NCI-H1436 treated with DMSO at 0.1 percent for 48 hours (cell line): ENCODE measurements at regions not wholly inside any gene's neighbourhood (a gene's known extent, or its start where the extent isn't known, plus 50 kb on each side); places are given as distances from the start of the nearest gene placed in this dataset.
"Not testable (repeated sequence)": the region's sequence is repeated elsewhere in the genome, so short reads cannot be mapped to it uniquely, and the experiment has no call there.

Experiments used
- DNase-seq: peaks from one replicate; lab custom pipeline; 2025; lab: John Stamatoyannopoulos, UW

DNA sequence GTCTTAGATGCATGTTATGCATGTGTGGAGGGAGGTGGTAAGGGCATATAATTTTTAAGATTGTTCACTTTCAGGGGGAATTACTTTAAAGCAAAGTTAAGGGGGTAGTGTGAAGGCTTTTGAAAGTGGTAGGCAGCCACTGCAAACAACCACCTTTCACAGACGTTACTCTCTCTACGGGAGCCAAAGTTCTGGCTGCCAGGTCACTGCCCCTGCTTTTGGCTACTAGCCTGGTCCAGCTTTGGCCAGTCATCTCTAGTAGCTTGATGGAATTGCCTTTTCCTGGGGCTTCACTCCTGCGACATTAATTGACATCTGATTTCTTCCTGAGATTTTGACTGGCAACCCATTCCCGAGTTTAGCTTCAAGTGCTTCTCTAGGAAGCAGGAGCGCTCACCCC is 397.5 kb downstream of the CDH11 start:
- no peak for DNase-seq

DNA sequence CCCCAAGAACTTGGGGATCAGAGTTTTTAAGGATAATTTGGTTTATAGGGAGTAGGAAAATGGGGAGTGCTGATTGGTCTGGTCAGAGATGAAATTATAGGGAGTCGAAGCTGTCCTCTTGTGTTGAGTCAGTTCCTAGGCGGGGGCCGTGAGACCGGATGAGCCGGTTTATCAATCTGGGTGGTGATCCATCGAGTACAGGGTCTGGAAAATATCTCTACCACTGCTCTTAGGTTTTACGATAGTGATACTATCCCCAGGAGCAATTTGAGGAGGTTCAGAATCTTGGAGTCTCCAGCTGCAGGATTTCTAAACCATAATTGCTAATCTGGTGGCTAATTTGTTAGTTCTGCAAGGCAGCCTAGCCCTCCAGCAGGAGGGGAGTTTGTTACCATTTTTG is 403.4 kb downstream of the CDH11 start:
- DNase-seq, result no peak

DNA sequence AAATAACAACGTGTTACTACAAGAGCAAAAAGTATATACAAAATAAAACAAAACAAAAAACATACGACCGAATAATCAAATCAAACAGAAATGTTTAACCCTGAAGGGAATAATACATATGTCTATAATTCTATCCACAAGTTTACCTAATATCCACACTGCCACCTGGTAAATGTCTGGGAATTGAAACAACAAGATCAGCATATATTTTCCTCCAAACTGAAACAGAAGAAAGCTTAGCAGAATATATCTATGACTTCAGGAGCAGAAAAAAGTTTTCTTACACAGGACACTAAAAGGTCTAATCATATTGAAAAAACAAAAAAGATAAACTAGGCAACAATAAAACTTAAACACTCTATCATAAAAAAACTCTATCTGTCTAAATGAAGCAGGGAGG is 404.0 kb downstream of the CDH11 start:
- no peak for DNase-seq

GRCh38 chr16:64715624-64716023 is 406.2 kb downstream of the CDH11 start:
- DNase-seq, result no peak

DNA sequence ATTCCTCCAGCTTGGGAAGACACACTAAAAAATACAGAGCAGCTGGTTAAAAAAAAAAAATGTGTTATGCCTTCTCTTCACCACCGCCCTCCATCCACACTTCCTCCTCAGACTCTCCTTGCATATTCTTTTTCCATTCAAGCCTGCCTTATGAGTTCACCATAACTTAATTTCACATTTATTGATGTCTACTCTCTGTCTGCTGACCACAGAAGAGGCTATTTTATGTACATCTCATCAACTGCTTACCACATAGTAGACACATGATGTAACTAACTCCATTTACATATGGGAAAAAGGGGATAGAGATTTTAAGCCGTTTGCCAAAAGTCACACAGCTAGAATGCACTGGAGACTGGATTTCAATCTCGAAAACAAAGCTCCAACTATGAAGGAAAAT is 409.8 kb downstream of the CDH11 start:
- no peak for DNase-seq

DNA sequence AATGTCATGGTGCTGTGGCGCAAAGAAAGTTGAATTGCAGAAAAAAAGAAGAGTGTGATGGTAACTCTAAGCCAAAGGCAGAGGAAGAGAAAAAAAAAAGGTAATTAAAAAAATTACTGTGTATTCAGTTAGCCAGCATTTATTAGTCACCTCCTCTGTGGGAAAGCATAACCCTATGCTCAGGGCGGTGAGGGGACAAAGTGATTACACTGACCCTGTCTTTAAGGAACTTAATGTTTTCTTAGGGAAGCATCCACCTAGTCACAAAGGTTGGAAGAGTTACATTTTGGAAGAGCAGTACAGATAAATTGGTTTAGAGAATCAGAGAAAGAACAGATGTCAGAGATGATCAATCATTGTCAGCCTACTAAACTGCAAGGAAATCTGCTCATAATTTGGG is 410.3 kb downstream of the CDH11 start:
- DNase-seq, result no peak

GRCh38 chr16:64711026-64711425 is 410.8 kb downstream of the CDH11 start:
- DNase-seq, result no peak

DNA sequence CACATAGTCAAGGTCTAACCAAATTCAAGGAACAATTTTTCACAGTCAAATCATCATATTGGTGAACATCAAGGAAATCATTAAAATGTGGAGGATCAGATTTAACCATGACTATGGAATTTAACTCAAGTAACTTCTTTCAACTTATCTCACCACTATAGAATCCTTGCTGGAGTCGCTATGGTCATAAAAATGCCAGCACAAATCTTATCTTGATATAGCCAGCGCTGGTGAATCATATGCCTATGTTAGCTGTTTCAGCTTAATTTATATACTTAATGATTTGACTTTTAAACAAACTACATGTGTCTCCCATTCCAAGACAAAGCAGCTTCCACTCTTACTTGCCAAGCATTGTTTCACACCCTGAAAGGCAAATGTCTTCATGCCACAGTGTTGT is 416.4 kb downstream of the CDH11 start:
- DNase-seq, result no peak

DNA sequence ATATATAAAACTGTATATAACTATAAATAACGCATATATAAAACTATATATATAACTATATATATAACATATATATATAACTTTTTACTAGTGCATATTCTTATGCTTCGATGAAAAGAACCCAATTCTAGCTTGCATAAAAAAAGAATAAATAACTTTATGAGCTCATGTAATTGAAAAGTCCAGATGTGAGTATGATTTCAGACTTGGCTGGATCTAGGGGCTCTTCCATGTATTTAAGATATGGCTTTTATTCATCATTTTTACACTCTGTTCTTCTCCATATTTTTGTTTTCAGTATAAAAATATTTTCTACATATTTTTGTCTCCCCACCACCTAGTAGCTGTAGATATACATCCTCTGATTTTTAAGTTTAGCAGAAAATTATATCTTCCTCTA is 417.5 kb downstream of the CDH11 start:
- no peak for DNase-seq

- no peak for DNase-seq
Observed at GRCh38 chr16:64702415-64702814, 419.4 kb downstream of the CDH11 start.

DNA sequence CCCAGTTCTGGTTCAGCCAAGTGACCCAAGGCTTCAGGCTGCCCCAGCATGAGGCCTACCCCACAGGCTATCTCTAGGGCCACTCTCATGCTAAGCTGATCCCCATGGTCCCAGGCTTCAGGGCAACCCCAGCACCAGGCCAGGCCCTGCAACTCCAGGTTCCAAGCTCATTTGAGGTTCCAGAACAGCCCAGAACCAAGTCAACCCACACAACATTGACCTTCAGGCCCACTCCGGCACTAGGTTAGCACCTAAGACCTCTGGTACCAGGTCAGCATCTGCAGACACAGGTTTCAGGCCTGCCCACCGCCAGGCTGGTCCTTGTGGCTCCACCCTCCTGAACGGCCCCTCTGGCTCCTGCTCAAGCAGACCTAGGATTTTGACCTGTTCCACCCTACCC is 421.2 kb downstream of the CDH11 start:
- no peak for DNase-seq

DNA sequence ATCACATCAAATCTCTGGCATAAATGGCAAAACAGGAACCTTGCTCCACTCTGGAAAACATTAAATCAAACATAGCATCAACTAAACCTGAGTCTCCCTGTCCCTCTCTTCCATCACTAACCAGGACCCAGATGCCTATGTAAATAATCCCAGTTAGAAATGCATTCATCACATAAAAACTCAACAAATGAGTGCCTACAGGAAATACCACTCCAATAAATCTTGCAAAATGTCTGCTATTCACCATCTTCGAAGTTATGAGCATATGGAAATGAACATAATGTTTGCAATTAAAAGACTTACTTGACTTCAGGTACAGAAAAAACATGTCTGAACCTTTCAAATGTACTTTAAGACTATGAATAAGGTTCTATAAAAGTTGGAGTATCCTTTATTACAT is 425.0 kb downstream of the CDH11 start:
- DNase-seq, result no peak

GRCh38 chr16:64695684-64696083 is 426.2 kb downstream of the CDH11 start:
- no peak for DNase-seq

GRCh38 chr16:64693946-64694345 is 427.9 kb downstream of the CDH11 start:
- no peak for DNase-seq

- DNase-seq, result no peak
Observed at GRCh38 chr16:64687786-64688185, 434.1 kb downstream of the CDH11 start.

GRCh38 chr16:64687123-64687522 is 434.7 kb downstream of the CDH11 start:
- DNase-seq, result no peak

DNA sequence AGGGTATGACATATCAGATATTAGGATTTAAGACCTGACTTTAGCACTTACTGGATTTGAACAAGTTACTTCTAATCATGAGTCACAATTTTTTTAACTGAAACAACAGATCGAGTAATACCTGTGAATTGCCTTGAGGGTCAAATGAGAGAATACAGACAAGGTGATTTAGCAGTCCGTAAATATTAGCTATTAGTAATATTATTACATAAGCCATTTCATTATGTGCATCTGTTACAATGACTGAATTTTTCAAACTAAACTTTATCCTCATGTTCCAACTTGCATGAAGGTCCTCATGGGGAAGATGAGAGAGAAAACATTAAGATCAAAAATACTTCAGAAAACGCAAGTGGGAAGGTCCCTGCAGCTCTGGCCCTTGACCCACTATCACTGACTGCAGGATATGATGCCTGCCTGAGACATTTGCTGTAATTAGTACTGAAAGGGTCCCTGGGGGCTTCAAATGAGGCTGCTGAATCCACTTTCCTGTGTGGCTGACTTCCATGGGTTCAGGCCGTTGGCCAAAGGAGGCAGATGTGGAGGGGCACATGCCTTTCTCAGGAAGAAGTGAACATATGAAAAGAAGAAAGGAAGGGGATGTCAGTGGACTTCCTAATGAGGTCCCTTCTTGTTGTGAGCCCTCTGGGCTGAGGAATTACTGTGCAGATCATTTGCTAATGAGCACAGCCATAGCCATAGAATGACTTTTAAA is 441.7 kb downstream of the CDH11 start:
- no peak for DNase-seq

- DNase-seq, result no peak
Observed at GRCh38 chr16:64669573-64669972, 452.3 kb downstream of the CDH11 start.

DNA sequence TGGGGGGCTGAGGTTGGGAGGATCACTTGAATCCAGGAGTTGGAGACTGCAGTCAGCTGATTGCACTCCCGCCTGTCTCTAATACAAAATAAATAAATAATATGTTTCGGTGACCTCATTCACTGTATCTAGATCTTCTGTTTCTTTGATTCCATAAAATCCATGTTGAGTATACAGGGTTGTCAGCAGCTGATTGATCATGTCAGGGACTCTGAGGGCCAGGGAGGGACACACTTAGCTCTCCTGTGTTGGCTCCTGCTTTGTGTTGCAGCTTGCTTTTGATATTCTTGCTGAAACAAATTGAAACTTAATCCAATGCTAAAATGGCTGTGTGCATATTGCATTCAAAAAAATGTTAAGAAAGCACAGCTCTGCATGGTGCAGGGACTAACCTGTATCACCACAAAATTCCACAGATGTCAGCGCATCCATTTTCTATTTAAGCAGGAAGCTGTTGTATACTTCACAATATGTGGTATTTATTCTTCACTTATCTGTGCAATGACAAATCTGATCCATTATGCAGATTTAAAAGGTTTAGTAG is 454.5 kb downstream of the CDH11 start:
- no peak for DNase-seq

GRCh38 chr16:64662312-64662711 is 459.6 kb downstream of the CDH11 start:
- DNase-seq, result not testable (repeated sequence)

GRCh38 chr16:64659866-64660265 is 462.0 kb downstream of the CDH11 start:
- no peak for DNase-seq

DNA sequence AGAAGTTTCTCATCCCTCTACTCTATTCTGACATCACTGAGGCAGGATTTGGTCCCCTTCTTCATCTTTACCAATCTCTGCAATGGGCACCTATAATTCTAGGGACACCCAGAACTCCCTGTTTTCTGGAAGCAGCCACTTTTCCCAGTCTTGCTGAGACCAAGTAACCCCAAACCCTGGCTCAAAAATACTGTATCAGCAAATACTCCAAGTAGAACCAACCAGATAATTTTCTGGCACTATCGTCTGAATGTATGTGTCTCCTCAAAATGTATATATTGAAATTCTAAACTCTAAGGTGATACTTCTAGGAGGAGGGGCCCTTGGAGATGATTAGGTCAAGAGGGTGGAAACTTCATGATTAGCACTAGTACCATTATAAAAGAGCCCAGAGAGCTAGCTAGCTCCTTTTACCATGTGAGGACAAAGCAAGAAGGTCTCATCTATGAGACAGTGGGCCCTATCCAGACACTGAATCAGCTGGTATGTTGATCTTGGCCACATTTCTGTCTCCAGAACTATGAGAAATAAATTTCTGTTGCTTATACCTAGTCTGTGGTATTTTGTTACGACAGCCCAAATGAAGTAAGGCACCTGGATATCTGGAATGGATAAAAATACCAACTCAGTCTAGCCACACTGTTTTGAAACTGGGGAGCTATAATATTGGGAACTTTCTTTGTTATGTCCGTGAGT is 464.4 kb downstream of the CDH11 start:
- DNase-seq, result no peak

GRCh38 chr16:64656471-64656870 is 465.4 kb downstream of the CDH11 start:
- no peak for DNase-seq

DNA sequence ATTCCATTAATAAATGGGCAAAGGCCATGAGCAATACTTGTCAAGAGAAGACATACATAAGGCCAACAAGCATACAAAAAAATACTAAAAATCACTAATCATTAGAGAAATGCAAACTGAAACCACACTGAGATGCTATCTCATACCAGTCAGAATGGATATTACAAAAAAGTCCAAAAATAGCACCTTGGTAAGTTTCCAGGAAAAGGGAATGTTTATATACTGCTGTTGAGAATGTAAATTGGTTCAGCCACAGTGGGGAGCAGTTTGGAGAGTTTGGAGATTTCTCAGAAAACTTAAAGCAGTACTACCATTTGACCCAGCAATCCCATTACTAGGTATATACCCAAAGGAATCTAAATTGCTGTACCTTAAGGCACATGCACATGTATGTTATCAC is 467.7 kb downstream of the CDH11 start:
- DNase-seq, result no peak
